Muscle layer of colon (tissue), 2 donors: ENCODE measurements at regions not wholly inside any gene's neighbourhood (a gene's known extent, or its start where the extent isn't known, plus 50 kb on each side); places are given as distances from the start of the nearest gene placed in this dataset.

ENCODE experiments used
- H3K27ac ChIP-seq: one replicate; pipeline ENCODE4 v1.7.0; 2013; ENCODE audit warnings: low read depth, mild to moderate bottlenecking, low read length, moderate library complexity
- H3K27me3 ChIP-seq, 2 donors: one replicate each; pipeline ENCODE4 v1.7.0; 2013; ENCODE audit warnings: low read length in 2 of 2, mild to moderate bottlenecking in 2 of 2; ENCODE audit not compliant: insufficient read depth in 2 of 2, control insufficient read depth in 1 of 2
- H3K36me3 ChIP-seq: one replicate; pipeline ENCODE4 v1.7.0; 2013; ENCODE audit warnings: mild to moderate bottlenecking, low read length; ENCODE audit not compliant: insufficient read depth
- H3K4me1 ChIP-seq: one replicate; pipeline ENCODE4 v1.7.0; 2013; ENCODE audit warnings: mild to moderate bottlenecking, low read length; ENCODE audit not compliant: insufficient read depth
- H3K4me3 ChIP-seq, 2 donors: one replicate each; pipeline ENCODE4 v1.7.0; 2013; ENCODE audit warnings: low read length in 2 of 2, low read depth in 1 of 2, mild to moderate bottlenecking in 1 of 2, moderate library complexity in 1 of 2
- H3K9ac ChIP-seq: one replicate; pipeline ENCODE4 v1.7.0; 2013; ENCODE audit warnings: low read length
- H3K9me3 ChIP-seq: one replicate; pipeline ENCODE4 v1.7.0; 2013; ENCODE audit warnings: mild to moderate bottlenecking, low read length
- donor health status: abdominal sarcoma.
- donor health status: Adenocarcinoma of cecum.

DNA sequence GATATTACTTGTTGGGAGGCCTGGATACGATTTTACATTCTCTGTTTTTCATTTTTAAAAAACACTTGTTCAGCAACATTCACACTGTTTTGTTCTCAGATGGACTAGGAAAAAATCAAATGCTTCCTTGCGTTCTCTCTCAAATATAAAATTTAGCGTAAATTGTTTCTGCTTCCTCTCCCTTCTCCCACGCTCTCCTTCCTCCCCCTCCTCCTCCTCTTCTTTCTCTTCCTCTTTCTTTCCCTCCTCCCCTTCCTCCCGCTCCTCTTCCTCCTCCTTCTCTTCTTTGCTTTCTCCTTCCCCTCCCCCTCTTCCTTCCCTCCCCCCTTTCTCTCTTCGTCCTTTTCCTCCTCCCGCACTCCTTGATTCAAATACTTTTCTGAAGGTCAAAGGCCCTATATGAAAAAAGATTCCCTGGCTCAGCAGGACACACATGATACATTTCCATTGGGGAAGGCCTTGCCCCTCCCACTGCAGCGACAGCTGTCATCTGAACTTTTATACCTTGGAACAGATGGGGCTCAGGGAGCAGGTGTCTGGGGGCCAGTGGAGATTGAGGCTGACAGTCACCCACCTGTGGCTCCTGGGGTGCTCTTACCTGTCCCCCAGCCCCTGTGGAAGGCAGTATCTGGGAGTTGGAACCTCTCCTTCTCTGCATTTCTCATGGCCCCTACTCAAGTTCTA is 99.4 kb upstream of the SDK2 start:
- peaks cover 0 to 11% of the 10 kb centered on the region in 2 donors for H3K27me3 ChIP-seq
- no peaks in the 10 kb centered on the region for H3K9me3 ChIP-seq
- H3K9ac ChIP-seq = no peak overlapping the region
- no peaks in the 10 kb centered on the region for H3K36me3 ChIP-seq
- no peak overlapping the region for H3K4me3 ChIP-seq
- no peak overlapping the region for H3K27ac ChIP-seq
- H3K4me1 ChIP-seq = no peaks in the 10 kb centered on the region

DNA sequence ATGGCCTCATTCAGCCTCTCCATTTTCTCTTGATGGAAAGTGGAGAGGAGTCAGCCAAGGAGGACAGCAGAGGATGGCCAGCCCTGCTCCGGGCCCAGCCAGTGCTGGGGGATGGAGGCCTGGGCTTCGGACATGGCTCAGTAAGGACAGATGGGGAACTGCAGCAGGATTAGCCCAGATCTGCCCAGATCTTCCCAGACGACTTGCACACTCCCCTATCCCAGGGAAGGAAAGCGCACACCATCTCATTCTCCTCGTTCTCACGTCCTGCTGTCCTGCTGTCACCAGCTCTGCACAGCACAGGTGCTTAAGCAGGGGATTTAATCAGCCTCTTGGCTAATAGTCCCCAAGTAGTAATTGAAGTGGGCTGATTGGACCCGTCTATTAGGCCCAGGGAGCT is 100.2 kb upstream of the SDK2 start:
- Histone ChIP-seq H3K9ac (no peak overlapping the region), H3K4me3 (no peak overlapping the region), H3K27ac (no peak overlapping the region), H3K4me1 (no peaks in the 10 kb centered on the region), H3K27me3 (peaks cover 0 to 11% of the 10 kb centered on the region in 2 donors), H3K9me3 (no peaks in the 10 kb centered on the region), H3K36me3 (no peaks in the 10 kb centered on the region)

DNA sequence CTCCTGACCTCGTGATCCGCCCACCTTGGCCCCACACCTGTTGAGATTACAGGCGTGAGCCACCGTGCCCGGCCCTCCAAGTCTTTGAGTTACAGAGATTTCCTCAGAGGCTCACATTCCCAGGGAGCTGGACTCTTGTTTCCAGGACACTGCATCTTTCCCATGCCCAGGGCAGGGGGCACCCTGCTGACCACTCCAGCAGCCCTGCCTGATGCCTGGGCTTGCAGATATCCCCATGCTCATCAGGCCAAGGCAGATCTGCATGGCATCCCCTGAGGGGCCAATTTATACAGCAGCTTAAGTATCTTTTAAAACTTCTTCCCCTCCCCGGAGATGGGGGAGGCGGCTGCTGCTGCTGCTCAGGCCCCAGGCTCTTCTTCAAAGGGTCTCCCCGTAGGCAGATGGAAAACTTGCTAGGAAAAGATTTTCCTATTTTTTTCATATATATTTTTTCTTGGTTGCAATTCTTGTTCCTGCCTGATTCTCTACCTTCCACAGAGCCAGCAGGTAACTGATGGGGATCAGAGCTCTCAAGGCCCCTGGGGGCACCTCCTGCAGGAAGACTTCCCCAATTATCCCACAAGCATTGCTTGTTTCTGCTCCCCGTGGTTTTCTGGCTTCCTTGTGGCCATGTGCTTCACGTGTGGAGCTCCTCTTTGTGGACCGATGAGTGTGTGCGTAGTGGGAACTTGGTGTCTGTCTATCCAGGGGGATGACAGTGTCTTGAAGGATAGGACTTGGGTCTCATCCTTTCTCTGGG is 102.2 kb upstream of the SDK2 start:
- no peak overlapping the region for H3K4me3 ChIP-seq
- no peak overlapping the region for H3K27ac ChIP-seq
- H3K9ac ChIP-seq = no peak overlapping the region
- H3K27me3 ChIP-seq = peaks cover 0 to 11% of the 10 kb centered on the region in 2 donors
- H3K4me1 ChIP-seq = no peaks in the 10 kb centered on the region
- H3K36me3 ChIP-seq = no peaks in the 10 kb centered on the region
- H3K9me3 ChIP-seq = no peaks in the 10 kb centered on the region

DNA sequence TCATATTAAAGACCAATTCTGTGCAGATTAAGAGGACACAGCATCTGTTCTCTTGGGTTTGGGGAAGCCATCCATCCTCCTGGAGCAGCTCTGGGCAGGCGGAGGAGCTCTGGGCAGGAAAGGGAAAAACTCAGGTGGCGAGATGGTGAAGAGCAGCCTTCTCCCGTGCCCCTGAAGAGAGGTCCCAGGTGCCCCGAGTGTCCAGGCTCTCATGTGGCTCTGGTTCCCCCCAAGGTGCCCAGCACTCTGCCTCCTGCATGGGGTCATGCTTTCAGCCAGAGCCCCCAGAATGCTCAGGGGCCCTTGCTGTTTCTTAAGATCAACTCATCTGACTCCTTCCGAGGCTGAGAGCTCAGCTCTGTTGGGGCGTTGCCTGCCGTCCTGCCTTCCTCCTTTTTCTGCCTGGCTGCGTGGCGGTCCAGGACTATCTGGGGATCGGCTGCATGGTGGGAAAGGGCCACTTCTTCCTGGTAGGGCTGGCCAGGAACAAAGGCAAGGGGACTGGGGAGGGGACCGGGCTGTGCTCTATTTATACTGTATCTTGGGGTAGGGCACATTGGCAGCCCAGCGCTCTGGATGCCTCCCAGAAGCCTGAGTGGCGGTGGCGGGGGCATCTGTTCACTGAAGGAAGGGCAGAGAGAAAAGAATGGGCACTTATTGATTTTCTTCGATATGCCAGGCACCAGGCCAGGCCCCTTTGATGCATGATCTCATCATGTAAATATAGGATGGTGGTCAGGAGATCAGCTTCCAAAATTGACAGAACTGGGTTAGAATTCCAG is 103.2 kb upstream of the SDK2 start:
- H3K27ac ChIP-seq = no peak overlapping the region

DNA sequence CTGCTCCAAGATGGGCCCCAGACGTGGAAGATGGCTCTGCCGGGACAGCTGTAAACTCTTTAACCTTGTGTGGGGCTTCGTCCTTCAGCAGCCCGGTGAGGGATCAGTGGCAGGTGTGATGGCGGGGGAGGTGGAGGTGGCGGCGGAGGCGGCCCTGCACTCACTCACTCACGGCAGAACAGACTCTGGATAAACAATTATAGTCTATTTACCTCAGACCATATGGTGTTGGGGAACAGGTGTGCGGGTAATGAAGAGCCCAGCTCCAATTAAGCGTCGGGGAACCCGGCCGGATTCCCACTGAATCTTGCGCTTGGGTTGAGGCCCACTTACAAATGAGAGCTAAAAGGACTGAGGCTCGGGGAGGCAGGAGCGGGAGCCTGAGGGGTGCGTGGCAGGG is 104.3 kb upstream of the SDK2 start:
- Histone ChIP-seq H3K27ac (no peak overlapping the region), H3K9me3 (no peaks in the 10 kb centered on the region), H3K27me3 (no peaks in the 10 kb centered on the region), H3K9ac (no peak overlapping the region), H3K4me3 (no peak overlapping the region), H3K36me3 (no peaks in the 10 kb centered on the region), H3K4me1 (no peaks in the 10 kb centered on the region)

More for the DNA sequence above, 103.2 kb upstream of the SDK2 start:
- Histone ChIP-seq H3K9me3 (no peaks in the 10 kb centered on the region), H3K27me3 (peaks cover 0 to 8% of the 10 kb centered on the region in 2 donors), H3K36me3 (no peaks in the 10 kb centered on the region), H3K9ac (no peak overlapping the region), H3K4me1 (no peaks in the 10 kb centered on the region), H3K4me3 (no peak overlapping the region)

DNA sequence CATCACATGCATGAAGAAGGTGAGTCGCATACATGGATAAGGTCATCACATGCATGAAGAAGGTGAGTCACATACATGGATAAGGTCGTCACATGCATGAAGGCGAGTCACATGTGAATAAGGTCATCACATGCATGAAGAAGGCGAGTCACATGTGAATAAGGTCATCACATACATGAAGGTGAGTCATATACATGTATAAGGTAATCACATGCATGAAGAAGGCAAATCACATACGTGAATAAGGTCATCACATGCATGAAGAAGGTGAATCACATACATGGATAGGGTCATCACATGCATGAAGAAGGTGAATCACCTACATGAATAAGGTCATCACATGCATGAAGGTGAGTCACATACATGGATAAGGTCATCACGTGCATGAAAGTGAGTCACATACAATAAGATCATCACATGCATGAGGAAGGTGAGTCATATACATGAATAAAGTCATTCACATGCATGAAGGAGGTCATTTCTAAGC is 105.1 kb upstream of the SDK2 start:
- Histone ChIP-seq H3K9ac (no peak overlapping the region), H3K27me3 (no peaks in the 10 kb centered on the region), H3K27ac (no peak overlapping the region), H3K9me3 (no peaks in the 10 kb centered on the region), H3K36me3 (no peaks in the 10 kb centered on the region), H3K4me1 (no peaks in the 10 kb centered on the region), H3K4me3 (no peak overlapping the region)

DNA sequence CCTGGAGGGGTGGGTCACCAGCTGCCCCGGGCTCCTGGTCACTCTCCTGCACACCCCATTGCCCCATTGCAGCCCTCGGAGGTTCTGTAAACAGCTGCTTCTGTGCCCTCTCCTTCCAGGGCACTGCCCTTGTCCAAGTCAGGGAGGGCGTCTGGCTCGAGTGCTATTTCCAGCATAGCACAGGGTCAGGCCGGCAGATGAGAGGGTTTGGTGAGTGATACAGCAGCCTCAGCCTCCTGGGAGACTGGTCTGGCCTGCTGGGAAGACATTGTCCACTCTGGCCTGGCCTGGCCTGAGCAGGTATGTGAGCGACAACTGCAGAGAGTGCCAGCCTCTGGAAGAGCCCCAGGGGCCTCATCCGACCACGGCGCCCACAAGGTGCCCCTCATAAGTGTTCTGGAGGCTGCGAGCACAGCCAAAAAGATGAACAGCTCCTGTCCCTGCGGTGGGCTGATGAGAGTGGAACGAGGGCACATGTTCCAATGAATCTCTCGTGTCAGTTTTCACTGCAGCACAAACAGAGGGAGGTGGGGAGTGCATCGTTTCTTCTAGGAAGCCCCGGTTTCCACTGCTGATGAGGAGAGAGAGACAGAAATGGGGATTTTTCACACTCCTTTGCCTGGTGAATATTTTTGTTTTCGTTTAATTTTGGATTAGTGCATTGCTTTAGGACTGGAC is 105.8 kb upstream of the SDK2 start:
- Histone ChIP-seq H3K4me3 (no peak overlapping the region), H3K9ac (no peak overlapping the region), H3K27ac (no peak overlapping the region), H3K4me1 (no peaks in the 10 kb centered on the region), H3K9me3 (no peaks in the 10 kb centered on the region), H3K36me3 (no peaks in the 10 kb centered on the region), H3K27me3 (no peaks in the 10 kb centered on the region)

DNA sequence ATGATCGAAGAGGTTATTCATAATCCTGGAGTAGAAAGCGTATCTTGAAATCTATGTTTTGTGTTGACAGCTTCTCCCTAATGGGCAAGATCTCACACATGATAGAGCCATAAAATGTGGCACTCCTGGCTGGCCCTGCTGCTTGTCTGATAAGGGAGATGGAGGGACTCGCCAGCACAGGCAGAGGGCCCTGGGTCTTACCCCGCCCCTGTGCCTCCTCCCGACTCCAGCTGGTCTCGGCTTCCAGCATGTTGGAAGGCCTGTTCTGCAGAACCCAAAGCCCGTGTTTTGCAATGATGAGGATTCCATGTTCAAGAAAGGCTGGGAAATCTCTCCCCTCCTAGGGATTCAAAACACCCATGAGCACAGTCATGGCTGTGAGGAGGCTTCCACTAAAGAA is 106.7 kb upstream of the SDK2 start:
- Histone ChIP-seq H3K36me3 (no peaks in the 10 kb centered on the region), H3K4me1 (no peaks in the 10 kb centered on the region), H3K27ac (no peak overlapping the region), H3K4me3 (no peak overlapping the region), H3K9me3 (no peaks in the 10 kb centered on the region), H3K27me3 (no peaks in the 10 kb centered on the region), H3K9ac (no peak overlapping the region)

DNA sequence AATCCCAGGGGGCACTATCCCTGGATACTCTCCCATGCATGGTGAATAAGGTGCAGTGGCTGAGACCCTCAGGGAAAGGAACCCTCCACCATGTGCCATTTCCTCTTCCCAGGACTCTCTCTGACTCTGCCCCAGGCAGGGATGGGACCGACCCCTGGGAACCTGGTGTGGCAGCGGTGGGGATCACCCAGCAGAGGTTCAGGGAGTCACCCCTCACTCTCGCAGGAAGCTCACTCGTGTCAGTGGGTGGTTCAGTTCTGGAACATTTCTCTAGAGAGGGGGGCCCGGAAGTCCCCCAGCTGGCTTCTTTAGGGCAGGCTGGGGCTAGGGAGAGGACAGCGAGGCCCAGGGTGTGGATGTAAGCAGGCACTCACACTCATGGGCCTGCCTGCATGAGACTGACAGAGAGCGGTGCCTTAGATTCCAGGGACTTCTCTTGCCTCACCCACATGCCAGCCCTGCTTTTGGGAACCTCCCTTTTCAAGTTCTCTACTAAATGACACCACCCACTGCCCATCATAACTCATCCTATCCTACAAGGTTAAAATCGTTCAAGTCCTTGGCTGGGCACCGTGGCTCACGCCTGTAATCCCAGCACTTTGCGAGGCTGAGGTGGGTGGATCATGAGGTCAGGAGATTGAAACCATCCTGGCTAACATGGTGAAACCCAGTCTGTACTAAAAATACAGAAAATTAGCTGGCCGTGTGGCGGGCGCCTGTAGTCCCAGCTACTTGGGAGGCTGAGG is 109.7 kb upstream of the SDK2 start:
- no peaks in the 10 kb centered on the region for H3K9me3 ChIP-seq
- no peak overlapping the region for H3K9ac ChIP-seq
- no peaks in the 10 kb centered on the region for H3K36me3 ChIP-seq
- no peak overlapping the region for H3K27ac ChIP-seq
- H3K4me3 ChIP-seq = no peak overlapping the region
- peaks cover 0 to 10% of the 10 kb centered on the region in 2 donors for H3K27me3 ChIP-seq
- H3K4me1 ChIP-seq = no peaks in the 10 kb centered on the region

DNA sequence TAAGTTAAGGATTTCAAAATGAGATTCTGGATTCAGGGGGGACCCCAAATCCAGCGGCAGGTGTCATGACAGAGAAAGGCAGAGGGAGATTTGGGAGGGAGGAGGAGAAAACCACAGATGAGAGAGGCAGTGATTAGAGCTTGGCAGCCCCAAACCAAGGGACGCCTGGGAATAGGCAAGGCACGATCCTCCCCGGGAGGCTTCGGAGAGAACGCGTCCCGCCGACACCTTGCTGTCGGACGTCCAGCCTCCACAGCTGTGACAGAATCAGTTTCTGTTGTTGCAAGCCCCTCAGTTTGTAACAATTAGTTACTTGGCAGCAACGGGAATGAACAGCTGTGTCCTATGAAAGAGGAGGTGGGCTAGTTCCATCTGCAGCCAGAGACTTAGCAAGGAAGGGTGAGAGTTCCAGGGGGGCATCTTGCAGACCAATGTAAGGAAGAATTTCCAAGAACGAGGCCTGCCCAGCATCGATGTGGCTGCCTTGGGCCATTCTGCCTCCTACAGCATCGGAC is 110.7 kb upstream of the SDK2 start:
- H3K9ac ChIP-seq = no peak overlapping the region
- H3K4me1 ChIP-seq = no peaks in the 10 kb centered on the region
- no peak overlapping the region for H3K27ac ChIP-seq
- H3K36me3 ChIP-seq = no peaks in the 10 kb centered on the region
- no peak overlapping the region for H3K4me3 ChIP-seq
- no peaks in the 10 kb centered on the region for H3K9me3 ChIP-seq
- peaks cover 0 to 14% of the 10 kb centered on the region in 2 donors for H3K27me3 ChIP-seq
